Spinal cord (tissue), 9 donors: ENCODE measurements at regions not wholly inside any gene's neighbourhood (a gene's known extent, or its start where the extent isn't known, plus 50 kb on each side); places are given as distances from the start of the nearest gene placed in this dataset.

Experiments
- DNase-seq, 6 donors: peaks; one replicate each; pipeline versions ENCODE4 v3.0.0 to v3.0.0-alpha.2; 2013 to 2015; ENCODE audit warnings: low spot score in 6 of 6, low read depth in 4 of 6
- H3K27ac ChIP-seq: one replicate; pipeline ENCODE4 v1.5.1; 2013; ENCODE audit warnings: low read depth, low read length, control low read depth
- H3K27me3 ChIP-seq: one replicate; pipeline ENCODE4 v1.6.1; 2013; ENCODE audit warnings: low read length; ENCODE audit not compliant: control insufficient read depth, insufficient read depth
- H3K36me3 ChIP-seq: one replicate; pipeline ENCODE4 v1.6.1; 2013; ENCODE audit warnings: low read length; ENCODE audit not compliant: control insufficient read depth, insufficient read depth
- H3K4me1 ChIP-seq: one replicate; pipeline ENCODE4 v1.6.1; 2013; ENCODE audit warnings: low read length; ENCODE audit not compliant: control insufficient read depth, insufficient read depth
- H3K4me3 ChIP-seq: one replicate; pipeline ENCODE4 v1.5.1; 2013; ENCODE audit warnings: low read depth, low read length, control low read depth
- H3K9me3 ChIP-seq: one replicate; pipeline ENCODE4 v1.6.1; 2013; ENCODE audit warnings: low read length; ENCODE audit not compliant: control insufficient read depth, insufficient read depth
- whole genome bisulfite sequencing: methylation state at CpG from one replicate; pipeline ENCODE4 v1.1.5; 2013; ENCODE audit warnings: missing lambda C conversion rate; ENCODE audit not compliant: insufficient coverage; 5-methylcytosine and 5-hydroxymethylcytosine counted together
- donor health status: healthy.

GRCh38 chr9:73685786-73686185 lies 534.1 kb downstream of the ANXA1 start:
- H3K4me1 ChIP-seq, result no peaks in the 10 kb centered on the region
- no peak overlapping the region for H3K27ac ChIP-seq
- no peaks in the 10 kb centered on the region for H3K27me3 ChIP-seq
- 100% methylated on average over 1 of the region's 3 CpGs for WGBS
- peaks cover 11% of the 10 kb centered on the region for H3K9me3 ChIP-seq
- H3K36me3 ChIP-seq, result no peaks in the 10 kb centered on the region
- no peak for DNase-seq
- no peak overlapping the region for H3K4me3 ChIP-seq

GRCh38 chr9:73689051-73689870 lies 537.6 kb downstream of the ANXA1 start:
- Histone ChIP-seq H3K27me3 (no peaks in the 10 kb centered on the region), H3K36me3 (no peaks in the 10 kb centered on the region), H3K4me1 (no peaks in the 10 kb centered on the region), H3K9me3 (no peaks in the 10 kb centered on the region), H3K27ac (no peak overlapping the region), H3K4me3 (no peak overlapping the region)
- DNase-seq, result peak in 2 of 6 donors; percentile 5 to 86
- WGBS, result 26% methylated on average over 2 of the region's 5 CpGs

DNA sequence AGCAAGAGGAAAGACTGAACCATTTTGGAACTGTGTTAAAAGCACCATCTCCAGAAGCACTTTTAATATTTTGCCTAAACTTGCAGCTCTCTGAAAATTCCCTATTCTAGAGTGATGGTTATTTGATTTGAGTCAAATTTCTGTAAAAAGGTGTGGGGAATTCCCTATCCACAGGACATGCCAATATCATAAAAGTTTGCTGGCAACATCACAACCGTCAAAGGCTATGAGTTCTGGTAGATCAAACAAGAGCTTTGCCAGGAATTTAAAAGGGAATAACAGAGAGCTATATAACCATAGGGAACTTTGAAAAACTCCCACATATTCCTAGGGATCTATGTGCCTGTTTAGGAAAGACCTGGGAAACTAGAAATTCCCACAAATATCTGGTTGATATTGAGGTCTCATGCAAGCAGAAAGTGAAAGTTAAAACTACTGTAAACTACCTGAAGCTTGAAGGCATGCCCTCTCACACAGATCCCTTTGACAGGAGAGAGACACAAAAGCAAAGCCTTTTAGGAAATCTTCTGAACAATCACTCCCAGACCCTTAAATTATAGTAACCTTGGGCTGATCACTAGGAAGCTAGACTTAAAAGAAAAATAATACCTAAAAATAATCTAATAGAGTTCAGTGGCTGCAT lies 549.9 kb downstream of the ANXA1 start:
- DNase-seq, result no peak
- H3K36me3 ChIP-seq, result no peaks in the 10 kb centered on the region
- H3K27ac ChIP-seq, result no peak overlapping the region
- no peaks in the 10 kb centered on the region for H3K27me3 ChIP-seq
- no CpG with 5 or more reads among the region's 1 CpG for WGBS
- no peak overlapping the region for H3K4me3 ChIP-seq
- no peaks in the 10 kb centered on the region for H3K9me3 ChIP-seq
- H3K4me1 ChIP-seq, result no peaks in the 10 kb centered on the region

DNA sequence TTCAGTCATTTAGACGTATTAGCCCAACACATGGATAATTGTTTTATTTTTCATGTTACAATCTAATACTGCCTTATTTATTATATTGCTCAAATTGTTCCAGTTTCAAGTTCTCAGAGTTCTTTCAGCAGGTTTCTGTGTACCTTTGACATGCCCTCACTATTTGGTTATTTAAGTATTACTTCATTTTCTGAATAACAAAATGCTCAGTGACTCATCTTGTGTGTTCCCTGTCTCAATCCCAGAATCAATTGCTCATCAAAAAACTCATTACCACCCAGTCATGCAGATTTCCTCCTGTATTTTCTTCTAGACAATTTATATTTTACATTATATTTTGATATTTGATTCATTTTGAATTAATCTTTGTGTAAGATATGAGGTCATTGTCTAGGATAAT lies 562.6 kb downstream of the ANXA1 start:
- no peak overlapping the region for H3K4me3 ChIP-seq
- no CpG with 5 or more reads among the region's 1 CpG for WGBS
- H3K4me1 ChIP-seq, result no peaks in the 10 kb centered on the region
- no peaks in the 10 kb centered on the region for H3K27me3 ChIP-seq
- no peak overlapping the region for H3K27ac ChIP-seq
- no peaks in the 10 kb centered on the region for H3K9me3 ChIP-seq
- no peak for DNase-seq
- H3K36me3 ChIP-seq, result no peaks in the 10 kb centered on the region

DNA sequence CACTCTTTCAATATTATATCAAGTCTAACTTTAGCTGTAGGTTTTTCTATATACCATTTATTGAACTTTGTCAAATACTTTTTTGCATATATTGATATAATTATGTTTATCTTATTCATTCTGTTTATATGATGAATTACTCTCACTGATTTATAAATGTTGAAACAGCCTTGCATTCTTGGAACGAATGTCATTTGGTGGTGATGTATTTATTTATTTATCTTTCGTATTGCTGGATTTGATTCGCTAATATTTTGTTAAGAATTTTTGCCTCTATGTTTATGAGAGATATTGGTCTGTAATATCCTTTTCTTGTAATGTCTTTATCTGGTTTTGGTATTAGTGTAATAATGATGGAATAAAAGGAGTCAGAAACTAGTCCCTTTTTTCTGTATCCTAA lies 563.9 kb downstream of the ANXA1 start:
- no peaks in the 10 kb centered on the region for H3K4me1 ChIP-seq
- no peaks in the 10 kb centered on the region for H3K9me3 ChIP-seq
- WGBS, result 100% methylated on average over 1 of the region's 3 CpGs
- DNase-seq, result no peak
- H3K27ac ChIP-seq, result no peak overlapping the region
- no peaks in the 10 kb centered on the region for H3K27me3 ChIP-seq
- H3K4me3 ChIP-seq, result no peak overlapping the region
- no peaks in the 10 kb centered on the region for H3K36me3 ChIP-seq

GRCh38 chr9:73719660-73720059 lies 568.0 kb downstream of the ANXA1 start:
- no CpG with 5 or more reads among the region's 1 CpG for WGBS
- no peaks in the 10 kb centered on the region for H3K9me3 ChIP-seq
- H3K4me1 ChIP-seq, result no peaks in the 10 kb centered on the region
- H3K27ac ChIP-seq, result no peak overlapping the region
- H3K4me3 ChIP-seq, result no peak overlapping the region
- no peaks in the 10 kb centered on the region for H3K27me3 ChIP-seq
- no peak for DNase-seq
- no peaks in the 10 kb centered on the region for H3K36me3 ChIP-seq

- WGBS, result no CpG with 5 or more reads among the region's 4 CpGs
- Histone ChIP-seq H3K4me1 (no peaks in the 10 kb centered on the region), H3K27me3 (no peaks in the 10 kb centered on the region), H3K9me3 (no peaks in the 10 kb centered on the region), H3K27ac (no peak overlapping the region), H3K4me3 (no peak overlapping the region), H3K36me3 (no peaks in the 10 kb centered on the region)
- no peak for DNase-seq
These were observed 568.9 kb downstream of the ANXA1 start for GRCh38 chr9:73720601-73721000.

GRCh38 chr9:73736270-73736669 lies 584.6 kb downstream of the ANXA1 start:
- DNase-seq, result no peak
- Histone ChIP-seq H3K9me3 (no peaks in the 10 kb centered on the region), H3K27ac (no peak overlapping the region), H3K27me3 (no peaks in the 10 kb centered on the region), H3K4me3 (no peak overlapping the region), H3K4me1 (no peaks in the 10 kb centered on the region), H3K36me3 (no peaks in the 10 kb centered on the region)
- WGBS, result 100% methylated on average over 2 of the region's 2 CpGs

DNA sequence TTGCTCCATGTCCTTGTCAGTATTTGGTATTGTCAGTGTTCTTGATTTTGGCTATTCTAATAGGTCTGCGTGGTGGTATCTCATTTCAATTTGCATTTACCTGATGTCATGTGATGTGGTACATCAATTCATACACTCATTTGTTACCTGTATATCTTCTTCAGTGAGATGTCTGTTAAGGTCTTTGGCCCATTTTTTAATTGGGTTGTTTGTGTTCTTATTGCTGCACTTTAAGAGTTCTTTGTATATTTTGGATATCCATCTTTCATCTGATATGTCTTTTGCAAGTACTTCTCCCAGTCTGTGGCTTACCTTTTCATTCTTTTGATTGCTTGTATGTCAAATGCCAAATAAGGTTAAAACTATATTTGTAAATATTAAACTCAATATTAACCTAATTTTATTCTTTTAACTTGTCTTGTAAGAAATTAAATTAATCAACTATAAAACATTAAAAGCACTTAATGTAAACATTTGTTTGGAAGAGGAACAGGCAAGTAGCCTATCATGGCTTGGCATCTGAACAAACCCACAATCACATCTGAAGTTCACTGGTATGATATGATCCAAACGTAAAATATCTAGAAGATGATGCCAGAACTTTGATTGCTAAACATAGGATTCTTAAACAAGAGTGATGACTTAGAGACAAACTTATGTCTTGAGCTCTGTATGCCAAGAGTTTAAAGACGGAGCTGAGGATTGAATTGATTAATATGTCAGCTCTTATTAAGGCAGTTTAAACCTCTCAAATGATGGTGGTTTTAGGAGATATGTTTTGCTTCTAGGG lies 587.3 kb downstream of the ANXA1 start:
- no peak overlapping the region for H3K4me3 ChIP-seq
- no peaks in the 10 kb centered on the region for H3K36me3 ChIP-seq
- DNase-seq, result peak in 1 of 6 donors; percentile 57
- no peak overlapping the region for H3K27ac ChIP-seq
- no CpG with 5 or more reads among the region's 3 CpGs for WGBS
- no peaks in the 10 kb centered on the region for H3K27me3 ChIP-seq
- H3K9me3 ChIP-seq, result no peaks in the 10 kb centered on the region
- H3K4me1 ChIP-seq, result no peaks in the 10 kb centered on the region
